AG04450 (cell line): ENCODE measurements at regions not wholly inside any gene's neighbourhood (a gene's known extent, or its start where the extent isn't known, plus 50 kb on each side); places are given as distances from the start of the nearest gene placed in this dataset.

Experiments
- CTCF ChIA-PET: fragments of 300-600, 350-600 bp; formaldehyde crosslinking; extraction: SDS; loops from one replicate; lab custom pipeline; 2022; ENCODE audit warnings: antibody characterized with exemption, inconsistent platforms; lab: Charles Lee
- POLR2A ChIA-PET: fragments of 350-600 bp; formaldehyde crosslinking; extraction: SDS; loops from one replicate; lab custom pipeline; 2021; ENCODE audit warnings: antibody characterized with exemption, inconsistent platforms; lab: Yijun Ruan, JAX
- DNase-seq: peaks from one replicate; pipeline ENCODE4 v3.0.0-alpha.2; 2011; ENCODE audit warnings: low read depth, low spot score
- H3K27ac ChIP-seq: one replicate; pipeline ENCODE4 v1.5.1; 2012; ENCODE audit warnings: low read depth, low read length, control low read depth
- H3K27me3 ChIP-seq: one replicate; pipeline ENCODE4 v1.6.0; 2012; ENCODE audit warnings: low read length; ENCODE audit not compliant: control insufficient read depth, insufficient read depth
- H3K4me3 ChIP-seq: 2 replicates; pipeline ENCODE4 v1.5.1; 2011; ENCODE audit warnings: mild to moderate bottlenecking, low read depth, low read length, control low read depth
- H3K9me3 ChIP-seq: 2 replicates; pipeline ENCODE4 v1.5.1; 2012; ENCODE audit warnings: low read length; ENCODE audit not compliant: control insufficient read depth, insufficient read depth
- TF ChIP-seq, protein P1 (sequence below): IDR thresholded peaks from 2 replicates; pipeline ENCODE4 v1.5.1; 2011; ENCODE audit warnings: low read depth, low read length, control low read depth, inconsistent platforms

GRCh38 chrX:4186331-4186730 lies 472.9 kb upstream of the PRKX start:
- DNase-seq = no peak
- Histone ChIP-seq H3K9me3 (no peaks in the 10 kb centered on the region), H3K27ac (no peak overlapping the region), H3K4me3 (no peak overlapping the region), H3K27me3 (no peaks in the 10 kb centered on the region)
- CTCF ChIA-PET = no interaction called here
- POLR2A ChIA-PET = no interaction called here
- TF ChIP-seq, protein P1, sequence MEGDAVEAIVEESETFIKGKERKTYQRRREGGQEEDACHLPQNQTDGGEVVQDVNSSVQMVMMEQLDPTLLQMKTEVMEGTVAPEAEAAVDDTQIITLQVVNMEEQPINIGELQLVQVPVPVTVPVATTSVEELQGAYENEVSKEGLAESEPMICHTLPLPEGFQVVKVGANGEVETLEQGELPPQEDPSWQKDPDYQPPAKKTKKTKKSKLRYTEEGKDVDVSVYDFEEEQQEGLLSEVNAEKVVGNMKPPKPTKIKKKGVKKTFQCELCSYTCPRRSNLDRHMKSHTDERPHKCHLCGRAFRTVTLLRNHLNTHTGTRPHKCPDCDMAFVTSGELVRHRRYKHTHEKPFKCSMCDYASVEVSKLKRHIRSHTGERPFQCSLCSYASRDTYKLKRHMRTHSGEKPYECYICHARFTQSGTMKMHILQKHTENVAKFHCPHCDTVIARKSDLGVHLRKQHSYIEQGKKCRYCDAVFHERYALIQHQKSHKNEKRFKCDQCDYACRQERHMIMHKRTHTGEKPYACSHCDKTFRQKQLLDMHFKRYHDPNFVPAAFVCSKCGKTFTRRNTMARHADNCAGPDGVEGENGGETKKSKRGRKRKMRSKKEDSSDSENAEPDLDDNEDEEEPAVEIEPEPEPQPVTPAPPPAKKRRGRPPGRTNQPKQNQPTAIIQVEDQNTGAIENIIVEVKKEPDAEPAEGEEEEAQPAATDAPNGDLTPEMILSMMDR = no peak

DNA sequence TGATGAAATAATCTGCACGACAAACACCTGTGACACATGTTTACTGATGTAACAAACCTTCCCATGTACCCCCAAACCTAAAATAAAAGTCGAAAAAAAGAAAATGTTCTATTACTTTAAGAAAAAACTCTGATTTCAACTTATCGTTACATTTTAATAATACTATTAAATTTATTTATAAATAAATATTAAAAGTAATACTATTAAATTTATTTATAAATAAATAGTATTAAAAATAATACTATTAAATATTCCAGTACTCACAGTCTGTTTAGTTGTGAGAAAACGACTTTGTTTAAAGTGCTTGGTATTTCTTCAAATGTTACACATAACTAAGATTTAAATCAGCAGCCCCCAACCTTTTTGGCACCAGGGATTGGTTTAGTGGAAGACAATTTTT lies 471.6 kb upstream of the PRKX start:
- no peak for DNase-seq
- POLR2A ChIA-PET = no interaction called here
- Histone ChIP-seq H3K4me3 (no peak overlapping the region), H3K27me3 (no peaks in the 10 kb centered on the region), H3K27ac (no peak overlapping the region), H3K9me3 (no peaks in the 10 kb centered on the region)
- CTCF ChIA-PET = no interaction called here
- TF ChIP-seq, protein P1 = no peak

- POLR2A ChIA-PET = no interaction called here
- H3K9me3 ChIP-seq = no peaks in the 10 kb centered on the region
- H3K27ac ChIP-seq = no peak overlapping the region
- H3K4me3 ChIP-seq = no peak overlapping the region
- TF ChIP-seq, protein P1 = no peak
- no peak for DNase-seq
- CTCF ChIA-PET = no interaction called here
- H3K27me3 ChIP-seq = no peaks in the 10 kb centered on the region
Observed at GRCh38 chrX:4182408-4182806, 469.0 kb upstream of the PRKX start.

GRCh38 chrX:4181782-4182407 lies 468.4 kb upstream of the PRKX start:
- Histone ChIP-seq H3K9me3 (no peaks in the 10 kb centered on the region), H3K27me3 (no peaks in the 10 kb centered on the region), H3K4me3 (no peak overlapping the region), H3K27ac (no peak overlapping the region)
- POLR2A ChIA-PET = no interaction called here
- TF ChIP-seq, protein P1 = no peak
- CTCF ChIA-PET = no interaction called here
- DNase-seq = no peak

DNA sequence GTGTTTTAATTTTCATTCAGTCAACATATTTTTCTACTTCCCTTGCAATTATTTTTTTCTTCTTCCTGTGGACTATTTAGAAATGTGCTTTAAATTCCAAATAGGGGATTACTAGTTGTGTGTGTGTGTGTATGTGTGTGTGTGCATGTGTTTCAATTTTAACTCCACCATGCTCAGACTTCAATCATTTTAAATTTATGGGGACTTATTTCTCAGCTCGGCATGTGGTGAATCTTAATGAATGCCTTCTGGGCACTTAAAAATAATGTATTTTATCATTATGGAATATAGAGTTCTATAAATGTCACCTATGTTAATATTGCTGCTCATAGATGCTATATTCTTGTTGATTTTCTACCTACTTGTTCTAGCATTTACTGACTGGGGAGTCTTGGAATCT lies 465.6 kb upstream of the PRKX start:
- DNase-seq = no peak
- POLR2A ChIA-PET = no interaction called here
- no peak overlapping the region for H3K4me3 ChIP-seq
- TF ChIP-seq, protein P1 = no peak
- CTCF ChIA-PET = no interaction called here
- H3K27ac ChIP-seq = no peak overlapping the region
- no peaks in the 10 kb centered on the region for H3K27me3 ChIP-seq
- H3K9me3 ChIP-seq = no peaks in the 10 kb centered on the region
